ENCODE measurements at regions not wholly inside any gene's neighbourhood (a gene's known extent, or its start where the extent isn't known, plus 50 kb on each side); places are given as distances from the start of the nearest gene placed in this dataset.

GRCh38 chr3:150152567-150152966 lies 181.9 kb upstream of the PFN2 start:
- no peak for TF ChIP-seq CTCF (conservative IDR thresholded peaks at IDR 0.05; ENCODE audit: low read depth, low read length)
- TF ChIP-seq EZH2 (IDR thresholded peaks at IDR 0.05; ENCODE audit: borderline replicate concordance, low read depth, low read length, poor library complexity, severe bottlenecking), result no peak
